GM18517 (cell line): ENCODE measurements at regions not wholly inside any gene's neighbourhood (a gene's known extent, or its start where the extent isn't known, plus 50 kb on each side); places are given as distances from the start of the nearest gene placed in this dataset.
"Not testable (repeated sequence)": the region's sequence is repeated elsewhere in the genome, so short reads cannot be mapped to it uniquely, and the experiment has no call there.

Experiments
- ATAC-seq: cut with Tn5 transposase; IDR thresholded peaks from one replicate; pipeline ENCODE4 v1.9.1; 2021; ENCODE audit warnings: mild to moderate bottlenecking, moderate library complexity; ENCODE audit not compliant: unreplicated experiment

GRCh38 chr1:72983011-72983410, 700.7 kb upstream of the NEGR1 start:
- ATAC-seq, result not testable (repeated sequence)

DNA sequence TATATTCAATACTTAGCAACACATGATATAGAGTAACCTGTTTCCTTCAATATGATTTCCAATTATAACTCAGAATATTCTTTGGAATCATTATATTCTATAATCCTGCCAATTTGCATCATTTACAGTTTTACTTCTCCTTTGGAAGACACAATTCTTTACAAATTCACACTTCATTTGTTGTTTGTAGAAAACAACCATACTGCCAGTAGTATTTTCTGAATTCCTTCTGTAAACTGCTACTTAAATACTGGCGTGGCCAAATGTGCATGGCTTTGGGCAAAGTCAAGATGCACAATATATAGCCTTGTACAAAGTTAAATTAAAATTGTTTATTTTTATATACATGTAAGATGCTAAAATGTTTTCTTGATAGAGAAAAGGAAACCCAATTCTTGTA, 687.1 kb upstream of the NEGR1 start:
- no peak for ATAC-seq

DNA sequence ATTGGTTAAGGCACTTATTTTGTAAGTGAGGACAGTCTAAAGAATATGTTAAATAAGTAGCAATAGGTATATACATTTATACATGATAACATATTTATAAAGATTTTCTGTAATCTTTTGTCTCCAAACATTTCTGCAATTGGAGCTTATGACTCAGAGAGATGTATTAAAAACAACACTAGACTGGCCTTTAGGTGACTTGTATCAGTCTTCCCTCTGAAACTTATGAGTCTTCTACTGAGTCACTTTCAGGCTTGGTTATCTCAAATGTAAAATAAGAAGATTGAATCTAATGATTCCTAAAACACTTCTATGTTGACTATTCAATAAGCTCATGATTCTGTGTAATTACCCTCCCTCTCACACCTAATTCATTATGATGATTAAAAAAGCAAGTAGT, 672.6 kb upstream of the NEGR1 start:
- ATAC-seq, result no peak

DNA sequence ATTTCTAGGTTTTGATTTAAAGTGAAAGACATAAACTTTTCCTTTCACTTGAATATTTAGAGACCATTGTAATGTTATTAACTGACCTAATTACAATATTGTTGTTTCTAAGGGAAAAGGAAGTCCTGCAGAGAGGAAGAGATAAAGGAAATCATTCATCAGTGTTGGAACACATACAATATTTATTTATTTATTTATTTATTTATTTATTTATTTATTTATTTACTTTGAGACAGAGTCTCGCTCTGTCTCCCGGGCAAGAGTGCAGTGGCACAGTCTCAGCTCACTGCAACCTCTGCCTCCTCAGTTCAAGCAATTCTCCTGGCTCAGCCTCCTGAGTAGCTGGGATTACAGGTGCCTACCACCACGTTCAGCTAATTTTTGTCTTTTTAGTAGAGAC, 668.6 kb upstream of the NEGR1 start:
- not testable (repeated sequence) for ATAC-seq

DNA sequence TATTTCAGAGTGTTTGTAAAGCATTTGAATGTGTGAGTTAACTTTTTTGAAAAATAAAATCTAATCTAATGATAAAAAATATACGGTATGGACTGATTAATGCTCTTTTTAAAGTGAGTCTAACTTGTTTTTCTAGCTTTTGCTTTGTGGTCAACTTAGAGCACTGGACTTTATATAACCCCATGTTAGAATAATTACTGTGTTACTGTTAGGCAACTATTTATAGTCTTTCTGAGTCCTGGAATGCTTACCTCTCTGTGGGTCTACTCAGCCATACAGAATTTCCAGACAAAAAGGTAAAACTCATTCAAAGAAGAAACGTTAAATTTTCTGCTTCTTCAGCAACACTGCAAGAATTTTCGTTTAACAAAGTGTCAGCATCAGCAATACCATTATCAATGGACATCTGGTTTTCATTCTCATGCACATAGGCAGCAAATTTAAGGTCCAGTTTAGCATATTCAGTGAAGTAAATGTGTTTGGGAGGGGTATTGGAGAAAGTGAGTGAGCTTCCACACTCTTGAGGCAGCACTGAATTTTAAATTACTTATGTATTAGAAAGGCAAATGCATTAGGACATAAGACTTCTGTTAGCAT, 664.7 kb upstream of the NEGR1 start:
- no peak for ATAC-seq

DNA sequence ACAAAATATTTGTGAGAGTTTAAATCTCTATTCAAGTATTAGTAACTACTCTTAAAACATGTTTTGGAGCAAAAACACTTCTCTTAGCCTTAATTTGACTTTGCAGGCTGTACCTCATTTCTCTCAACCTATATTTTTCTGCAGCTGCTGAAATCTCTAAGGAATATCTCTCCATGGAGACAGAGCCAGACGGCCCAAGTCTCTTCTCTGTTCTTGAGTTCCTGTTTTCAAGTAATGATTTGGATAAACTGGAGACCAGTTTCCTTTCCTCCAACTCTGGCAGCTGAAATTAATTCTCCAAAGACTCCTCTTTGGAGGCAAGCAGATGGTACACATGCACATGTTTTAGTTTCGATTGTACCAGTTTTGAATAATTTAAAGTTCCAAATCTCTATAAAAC, 659.7 kb upstream of the NEGR1 start:
- ATAC-seq, result no peak

- ATAC-seq, result no peak
Observed at GRCh38 chr1:72938408-72938807, 656.1 kb upstream of the NEGR1 start.

DNA sequence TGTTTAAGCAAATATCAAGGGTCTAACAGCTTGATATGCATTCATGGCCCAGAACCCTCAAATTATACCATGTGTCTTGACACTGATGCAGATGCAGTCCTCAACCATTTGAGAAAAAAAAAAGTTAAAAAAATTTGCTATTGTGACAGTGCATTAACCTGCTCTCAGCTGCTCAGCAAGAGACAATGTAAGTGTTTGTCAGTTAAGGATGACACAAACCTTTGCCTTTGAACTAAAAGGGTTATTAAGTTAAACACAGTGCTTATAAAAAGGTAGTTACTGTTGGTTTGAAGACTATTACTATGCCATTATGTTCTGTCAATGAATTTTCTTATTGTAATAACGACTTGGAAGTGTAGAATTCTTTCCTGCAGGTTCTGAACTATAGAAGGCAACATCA, 655.6 kb upstream of the NEGR1 start:
- no peak for ATAC-seq

DNA sequence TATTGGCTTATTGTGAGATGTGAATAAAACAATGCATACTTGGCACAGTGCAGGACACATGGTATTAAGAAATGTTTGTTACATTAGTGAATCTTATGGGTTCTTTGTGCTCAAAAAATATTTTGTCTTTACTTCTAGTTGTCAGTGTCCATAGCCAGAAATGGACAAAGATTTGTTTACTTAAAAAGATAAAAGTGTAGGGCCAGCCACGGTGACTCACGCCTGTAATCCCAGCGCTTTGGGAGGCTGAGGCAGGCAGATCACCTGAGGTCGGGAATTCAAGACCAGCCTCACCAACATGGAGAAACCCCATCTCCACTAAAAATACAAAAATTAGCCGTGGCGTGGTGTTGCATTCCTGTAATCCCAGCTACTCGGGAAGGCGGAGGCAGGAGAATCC, 654.6 kb upstream of the NEGR1 start:
- ATAC-seq, result no peak

- ATAC-seq, result no peak
Observed at GRCh38 chr1:72936151-72936740, 653.9 kb upstream of the NEGR1 start.

- no peak for ATAC-seq
Observed at GRCh38 chr1:72932025-72932424, 649.7 kb upstream of the NEGR1 start.

- ATAC-seq, result no peak
Observed at GRCh38 chr1:72930528-72930927, 648.2 kb upstream of the NEGR1 start.

DNA sequence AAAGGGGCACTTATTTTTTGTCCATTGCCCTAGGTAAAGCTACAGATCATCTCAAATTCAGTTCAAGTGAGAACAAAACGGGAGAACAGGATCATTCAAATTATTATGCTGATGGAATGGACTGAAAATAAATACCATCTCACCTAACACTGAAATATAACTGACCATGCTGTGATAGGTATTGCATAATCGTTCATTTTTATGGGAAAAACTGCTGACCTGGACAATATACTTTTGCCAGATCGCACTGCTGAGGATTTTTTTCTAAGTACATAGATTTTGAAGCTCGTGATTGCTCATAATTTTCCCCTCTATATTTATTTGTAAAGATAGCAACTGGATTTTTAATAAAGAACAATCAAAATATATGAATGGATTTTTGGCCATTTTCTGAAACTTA, 636.6 kb upstream of the NEGR1 start:
- no peak for ATAC-seq

- no peak for ATAC-seq
Observed at GRCh38 chr1:72917920-72918319, 635.6 kb upstream of the NEGR1 start.

DNA sequence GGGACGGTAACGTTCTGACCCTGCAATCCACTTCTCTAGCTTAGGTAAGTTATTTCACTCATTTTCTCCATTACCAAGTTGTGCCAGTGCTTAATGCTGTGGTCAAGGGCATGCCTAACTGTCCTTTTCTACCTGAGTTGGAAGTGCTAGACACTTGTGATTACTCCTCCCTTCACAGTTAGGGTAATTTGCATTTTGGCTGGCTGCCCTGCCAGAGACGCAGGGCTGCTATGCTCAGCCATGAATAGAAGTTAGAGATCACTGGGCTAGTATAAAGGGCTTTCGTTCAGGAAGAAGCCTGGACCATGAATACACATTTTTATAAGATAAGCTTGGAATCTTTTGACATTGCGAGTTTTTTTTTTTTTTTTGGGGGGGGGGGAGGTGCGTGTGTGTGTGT, 633.2 kb upstream of the NEGR1 start:
- ATAC-seq, result no peak

GRCh38 chr1:72911656-72912055, 629.3 kb upstream of the NEGR1 start:
- no peak for ATAC-seq

DNA sequence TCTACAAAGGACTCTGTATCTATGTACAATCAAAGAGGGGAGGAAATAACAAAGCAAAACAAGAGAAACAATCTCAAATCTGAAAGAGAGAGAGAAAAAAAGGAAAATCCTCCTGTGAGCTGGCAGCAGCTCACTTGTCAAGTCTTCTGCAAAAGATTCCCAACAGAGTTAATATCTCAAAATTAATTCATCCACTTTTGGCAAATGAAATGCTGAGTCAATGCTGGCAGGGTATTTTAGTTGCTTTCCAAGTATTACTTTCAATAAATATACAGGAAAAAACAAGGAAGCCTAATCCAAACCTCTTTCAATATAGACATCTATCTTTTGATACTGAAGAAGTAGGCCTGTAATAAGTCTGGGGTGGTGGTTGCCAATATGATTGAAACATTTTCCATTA, 613.9 kb upstream of the NEGR1 start:
- ATAC-seq, result no peak

- ATAC-seq, result no peak
Observed at GRCh38 chr1:72892461-72892860, 610.1 kb upstream of the NEGR1 start.

DNA sequence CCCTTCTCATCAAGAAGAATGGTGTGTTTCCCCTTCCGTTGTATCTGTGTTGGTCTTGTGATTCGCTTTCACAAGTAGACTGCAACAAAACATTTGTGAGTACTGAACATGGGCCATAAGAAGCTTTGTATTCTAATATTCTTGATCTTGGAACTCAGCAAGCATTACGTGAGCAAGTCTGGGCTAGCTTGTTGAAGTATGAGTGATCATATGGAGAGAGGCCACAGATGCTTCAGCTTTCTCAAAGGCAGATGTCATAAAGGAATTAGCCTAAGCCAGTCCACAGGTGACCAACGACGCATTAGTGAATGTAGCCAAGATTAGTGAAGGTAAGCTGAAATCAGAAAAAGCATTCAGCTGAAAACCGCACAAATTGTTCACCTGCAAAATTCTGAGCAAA, 609.6 kb upstream of the NEGR1 start:
- ATAC-seq, result no peak

DNA sequence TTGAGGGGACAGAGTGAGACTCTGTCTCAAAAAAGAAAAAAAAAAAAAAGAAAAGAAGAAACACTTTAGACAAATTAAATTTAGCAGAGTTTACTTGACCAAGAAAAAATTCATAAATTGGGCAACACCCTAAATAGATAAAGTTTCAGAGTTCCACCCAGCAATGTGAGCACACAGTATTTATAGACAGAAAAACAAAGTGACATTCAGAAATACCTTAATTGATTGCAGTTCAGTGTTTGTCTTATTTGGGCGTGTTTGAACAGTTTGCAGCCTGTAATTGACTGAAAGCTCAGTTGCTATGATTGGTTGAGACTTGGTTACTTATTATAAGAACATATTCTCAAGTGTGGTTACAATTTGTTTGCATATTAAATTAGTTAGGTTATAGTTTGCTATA, 603.5 kb upstream of the NEGR1 start:
- no peak for ATAC-seq

DNA sequence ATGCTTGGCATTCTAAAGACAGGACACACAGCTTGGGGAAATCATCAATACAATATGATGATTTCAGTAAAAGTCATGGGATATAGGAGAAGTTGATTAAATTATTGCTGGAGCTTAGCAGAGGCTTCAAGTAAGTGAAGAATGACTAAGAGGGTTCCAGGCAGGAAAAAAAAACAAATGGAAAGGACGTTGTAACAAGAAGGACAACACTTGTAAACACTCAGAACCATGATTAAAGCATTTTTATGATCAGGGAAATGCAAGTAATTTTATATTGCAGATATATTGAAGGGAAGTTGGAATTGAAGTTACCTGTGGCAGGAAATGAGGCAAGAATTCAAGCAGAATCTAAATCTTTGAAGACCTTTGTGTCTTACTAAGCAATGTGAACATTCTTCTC, 602.7 kb upstream of the NEGR1 start:
- ATAC-seq, result no peak

GRCh38 chr1:72869873-72870272, 587.5 kb upstream of the NEGR1 start:
- no peak for ATAC-seq

GRCh38 chr1:72869441-72869840, 587.1 kb upstream of the NEGR1 start:
- ATAC-seq, result no peak
